HCT116 (cell line): ENCODE measurements at regions not wholly inside any gene's neighbourhood (a gene's known extent, or its start where the extent isn't known, plus 50 kb on each side); places are given as distances from the start of the nearest gene placed in this dataset.

Source experiments
- EZH2phosphoT487 ChIP-seq: fragments of 200-600 bp; IDR thresholded peaks from 2 replicates; pipeline ENCODE4 v1.6.1; 2018; ENCODE audit warnings: antibody characterized with exemption, borderline replicate concordance
- MAX ChIP-seq: IDR thresholded peaks from 2 replicates; pipeline ENCODE4 v1.6.1; 2012
- POLR2A ChIP-seq: IDR thresholded peaks from 2 replicates; pipeline ENCODE4 v1.7.0; 2011; ENCODE audit warnings: borderline replicate concordance; ENCODE audit not compliant: insufficient read depth, insufficient read length; ENCODE audit errors: extremely low read depth
- TCF7L2 ChIP-seq: IDR thresholded peaks from 2 replicates; pipeline ENCODE4 v1.7.0; 2011; ENCODE audit warnings: borderline replicate concordance, inconsistent platforms; ENCODE audit not compliant: insufficient read depth, insufficient read length; ENCODE audit errors: extremely low read depth
- YY1 ChIP-seq: IDR thresholded peaks from 2 replicates; pipeline ENCODE4 v1.6.1; 2011; ENCODE audit warnings: low read length, low read depth, moderate library complexity, mild to moderate bottlenecking; ENCODE audit not compliant: insufficient replicate concordance; ENCODE audit errors: extremely low read depth
- TF ChIP-seq, protein P1 (sequence below), 3 experiments: fragments of 200-600 bp in 1 of 3; sonication (generic) in 1 of 3; IDR thresholded peaks in 2 of 3; conservative IDR thresholded peaks in 1 of 3; 2 replicates each; pipeline ENCODE4 v1.5.1; 2012 to 2017; ENCODE audit warnings: low read depth in 2 of 3, low read length in 2 of 3, antibody characterized with exemption in 1 of 3, borderline replicate concordance in 1 of 3, control low read depth in 1 of 3, mild to moderate bottlenecking in 1 of 3, mixed read lengths in 1 of 3, mixed run types in 1 of 3, moderate library complexity in 1 of 3; ENCODE audit not compliant: insufficient read depth in 1 of 3

- TF ChIP-seq, protein P1, sequence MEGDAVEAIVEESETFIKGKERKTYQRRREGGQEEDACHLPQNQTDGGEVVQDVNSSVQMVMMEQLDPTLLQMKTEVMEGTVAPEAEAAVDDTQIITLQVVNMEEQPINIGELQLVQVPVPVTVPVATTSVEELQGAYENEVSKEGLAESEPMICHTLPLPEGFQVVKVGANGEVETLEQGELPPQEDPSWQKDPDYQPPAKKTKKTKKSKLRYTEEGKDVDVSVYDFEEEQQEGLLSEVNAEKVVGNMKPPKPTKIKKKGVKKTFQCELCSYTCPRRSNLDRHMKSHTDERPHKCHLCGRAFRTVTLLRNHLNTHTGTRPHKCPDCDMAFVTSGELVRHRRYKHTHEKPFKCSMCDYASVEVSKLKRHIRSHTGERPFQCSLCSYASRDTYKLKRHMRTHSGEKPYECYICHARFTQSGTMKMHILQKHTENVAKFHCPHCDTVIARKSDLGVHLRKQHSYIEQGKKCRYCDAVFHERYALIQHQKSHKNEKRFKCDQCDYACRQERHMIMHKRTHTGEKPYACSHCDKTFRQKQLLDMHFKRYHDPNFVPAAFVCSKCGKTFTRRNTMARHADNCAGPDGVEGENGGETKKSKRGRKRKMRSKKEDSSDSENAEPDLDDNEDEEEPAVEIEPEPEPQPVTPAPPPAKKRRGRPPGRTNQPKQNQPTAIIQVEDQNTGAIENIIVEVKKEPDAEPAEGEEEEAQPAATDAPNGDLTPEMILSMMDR (IDR thresholded peaks at IDR 0.05 in 2 of 3, conservative IDR thresholded peaks at IDR 0.05 in 1 of 3; ENCODE audit: borderline replicate concordance in 1 of 3, insufficient read depth in 1 of 3, low read depth in 2 of 3, low read length in 2 of 3): no peak
- TF ChIP-seq EZH2phosphoT487: no peak
- no peak for TF ChIP-seq MAX
- TF ChIP-seq YY1: no peak
- no peak for TF ChIP-seq POLR2A
- no peak for TF ChIP-seq TCF7L2
These were observed 83.0 kb upstream of the KCNAB1 start for GRCh38 chr3:156037356-156037755.
